ENCODE measurements at regions not wholly inside any gene's neighbourhood (a gene's known extent, or its start where the extent isn't known, plus 50 kb on each side); places are given as distances from the start of the nearest gene placed in this dataset.

- no peak for TF ChIP-seq ZNF891 (CRISPR knock-in tag; IDR thresholded peaks at IDR 0.05)
- no peak for TF ChIP-seq REST (IDR thresholded peaks at IDR 0.05; ENCODE audit: borderline replicate concordance in 1 of 2, low read depth in 1 of 2, low read length in 2 of 2)
- no peak for TF ChIP-seq U2AF2 (IDR thresholded peaks at IDR 0.05; ENCODE audit: low read depth, low read length)
- TF ChIP-seq ZNF800 (CRISPR knock-in tag; IDR thresholded peaks at IDR 0.05) = no peak
- TF ChIP-seq ATF5 (CRISPR knock-in tag; IDR thresholded peaks at IDR 0.05; ENCODE audit: low read depth) = no peak
Measured at GRCh38 chr10:32166365-32166764, 110.1 kb upstream of the KIF5B start.
